Adrenal gland (tissue), 9 donors: ENCODE measurements at regions not wholly inside any gene's neighbourhood (a gene's known extent, or its start where the extent isn't known, plus 50 kb on each side); places are given as distances from the start of the nearest gene placed in this dataset.

ENCODE experiments used
- DNase-seq, 7 donors: peaks; one replicate each; pipeline ENCODE4 v3.0.0-alpha.2; 2019 to 2020
- H3K27ac ChIP-seq, 5 donors: fragments of 200-600 bp; sonication (generic) in 4 of 5; 1 replicate in 3 of 5; 2 replicates in 2 of 5; pipeline versions ENCODE4 v1.5.1 to v1.8.0; 2016 to 2020; ENCODE audit warnings: mild to moderate bottlenecking in 1 of 5
- H3K27me3 ChIP-seq: fragments of 200-600 bp; 2 replicates; pipeline ENCODE4 v1.8.0; 2021
- H3K36me3 ChIP-seq, 2 donors: fragments of 200-600 bp; replicated peaks in 1 of 2; 1 replicate in 1 of 2; 2 replicates in 1 of 2; pipeline versions ENCODE4 v1.5.1 to v1.8.0; 2018 to 2022
- H3K4me1 ChIP-seq, 2 donors: fragments of 200-600 bp; replicated peaks in 1 of 2; 1 replicate in 1 of 2; 2 replicates in 1 of 2; pipeline versions ENCODE4 v1.5.1 to v1.8.0; 2018 to 2021
- H3K4me3 ChIP-seq, 4 donors: fragments of 200-600 bp; sonication (generic) in 3 of 4; one replicate each; pipeline ENCODE4 v1.5.1; 2016 to 2018
- H3K9me3 ChIP-seq, 3 donors: fragments of 200-600 bp; sonication (generic) in 1 of 3; replicated peaks in 1 of 3; 1 replicate in 2 of 3; 2 replicates in 1 of 3; pipeline versions ENCODE4 v1.5.1 to v1.8.0; 2016 to 2021
- CTCF ChIP-seq, 6 experiments: fragments of 450-650 bp in 4 of 6; fragments of 200-600 bp in 2 of 6; sonication (generic) in 1 of 6; IDR thresholded peaks; 1 replicate in 5 of 6; 2 replicates in 1 of 6; pipeline versions ENCODE4 v1.5.1 to v1.8.0; 2016 to 2021; ENCODE audit warnings: antibody characterized with exemption in 6 of 6, mild to moderate bottlenecking in 2 of 6, moderate library complexity in 1 of 6
- POLR2A ChIP-seq, 2 donors: fragments of 450-650 bp; IDR thresholded peaks; one replicate each; pipeline ENCODE4 v1.6.1; 2017; ENCODE audit warnings: antibody characterized with exemption in 2 of 2, mild to moderate bottlenecking in 2 of 2, moderate library complexity in 1 of 2
- WGBS, 4 donors: extraction: QIAGEN DNeasy Blood & Tissue Kit in 2 of 4; methylation state at CpG; one replicate each; pipeline versions ENCODE4 v1.1.5 to v1.1.7; 2013 to 2017; 5-methylcytosine and 5-hydroxymethylcytosine counted together
- intact Hi-C, 2 donors: fragments of 100-400 bp; cut with DNase I; formaldehyde crosslinking; loops; one replicate each; pipeline versions ENCODE4 v1.14.1 to v1.15.0; 2022 to 2023
- donor health status: healthy with polysubstance abuse.
- donor health status: Bipolar disorder and iron deficiency.
- donor health status: DM: yes; HTN: yes; CAD: no.
- donor health status: DM: no; HTN: no; CAD: no.
- donor health status: DM: no; HTN: no; CAD: no.

GRCh38 chr4:116923389-116923788 lies 162.0 kb downstream of the TRAM1L1 start:
- Histone ChIP-seq H3K9me3 (no peaks in the 10 kb centered on the region), H3K4me1 (no peaks in the 10 kb centered on the region), H3K27ac (no peak overlapping the region), H3K27me3 (peaks cover 12% of the 10 kb centered on the region), H3K36me3 (no peaks in the 10 kb centered on the region), H3K4me3 (no peak overlapping the region)
- no peak for TF ChIP-seq POLR2A (IDR thresholded peaks at IDR 0.05)
- TF ChIP-seq CTCF (IDR thresholded peaks at IDR 0.05): no peak
- WGBS, 4 donors: 78 to 92% (median 83%) methylated on average over 4 of the region's 4 CpGs
- intact Hi-C loops: no loop called here
- no peak for DNase-seq

- Histone ChIP-seq H3K4me1 (no peaks in the 10 kb centered on the region), H3K4me3 (no peak overlapping the region), H3K27me3 (no peaks in the 10 kb centered on the region), H3K27ac (no peak overlapping the region), H3K36me3 (no peaks in the 10 kb centered on the region), H3K9me3 (no peaks in the 10 kb centered on the region)
- intact Hi-C loops: no loop called here
- WGBS, 4 donors: 73 to 86% (median 83%) methylated on average over 1 of the region's 1 CpG
- TF ChIP-seq POLR2A (IDR thresholded peaks at IDR 0.05) (no peak), CTCF (IDR thresholded peaks at IDR 0.05) (no peak)
- no peak for DNase-seq
These were observed 171.9 kb downstream of the TRAM1L1 start for GRCh38 chr4:116913451-116913850.

GRCh38 chr4:116906758-116907157 lies 178.6 kb downstream of the TRAM1L1 start:
- intact Hi-C loops: no loop called here
- Histone ChIP-seq H3K27me3 (no peaks in the 10 kb centered on the region), H3K27ac (no peak overlapping the region), H3K4me1 (no peaks in the 10 kb centered on the region), H3K9me3 (no peaks in the 10 kb centered on the region), H3K4me3 (no peak overlapping the region), H3K36me3 (no peaks in the 10 kb centered on the region)
- WGBS, 4 donors: 60 to 80% (median 76%) methylated on average over 2 of the region's 2 CpGs
- TF ChIP-seq CTCF (IDR thresholded peaks at IDR 0.05): no peak
- no peak for TF ChIP-seq POLR2A (IDR thresholded peaks at IDR 0.05)
- no peak for DNase-seq

- Histone ChIP-seq H3K27me3 (no peaks in the 10 kb centered on the region), H3K4me1 (no peaks in the 10 kb centered on the region), H3K36me3 (no peaks in the 10 kb centered on the region), H3K9me3 (no peaks in the 10 kb centered on the region), H3K27ac (no peak overlapping the region), H3K4me3 (no peak overlapping the region)
- intact Hi-C loops: no loop called here
- WGBS, 4 donors: 75 to 94% (median 81%) methylated on average over 1 of the region's 1 CpG
- TF ChIP-seq POLR2A (IDR thresholded peaks at IDR 0.05) (no peak), CTCF (IDR thresholded peaks at IDR 0.05) (no peak)
- DNase-seq: no peak
These were observed 185.8 kb downstream of the TRAM1L1 start for GRCh38 chr4:116899561-116899960.
